ENCODE measurements at regions not wholly inside any gene's neighbourhood (a gene's known extent, or its start where the extent isn't known, plus 50 kb on each side); places are given as distances from the start of the nearest gene placed in this dataset.

DNA sequence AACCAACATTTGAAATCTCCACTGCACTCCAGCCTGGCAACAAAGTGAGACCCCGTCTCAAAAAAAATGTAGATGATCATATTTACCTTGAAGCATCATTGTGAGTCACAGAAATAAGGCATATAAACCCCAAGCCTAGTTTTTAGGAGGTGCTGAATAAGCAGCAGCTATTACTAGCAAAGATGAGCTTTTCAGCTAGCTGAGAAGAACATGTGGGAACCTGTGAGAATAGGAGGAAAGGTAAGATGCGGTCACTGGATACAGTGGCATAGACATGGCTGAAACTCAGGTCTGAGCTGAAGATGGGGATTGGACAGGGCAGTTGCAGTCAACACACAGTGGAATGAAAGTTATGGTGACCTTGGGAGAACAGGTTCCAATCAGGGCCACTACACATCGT, 284.3 kb upstream of the IRAK1BP1 start:
- TF ChIP-seq, protein P1, sequence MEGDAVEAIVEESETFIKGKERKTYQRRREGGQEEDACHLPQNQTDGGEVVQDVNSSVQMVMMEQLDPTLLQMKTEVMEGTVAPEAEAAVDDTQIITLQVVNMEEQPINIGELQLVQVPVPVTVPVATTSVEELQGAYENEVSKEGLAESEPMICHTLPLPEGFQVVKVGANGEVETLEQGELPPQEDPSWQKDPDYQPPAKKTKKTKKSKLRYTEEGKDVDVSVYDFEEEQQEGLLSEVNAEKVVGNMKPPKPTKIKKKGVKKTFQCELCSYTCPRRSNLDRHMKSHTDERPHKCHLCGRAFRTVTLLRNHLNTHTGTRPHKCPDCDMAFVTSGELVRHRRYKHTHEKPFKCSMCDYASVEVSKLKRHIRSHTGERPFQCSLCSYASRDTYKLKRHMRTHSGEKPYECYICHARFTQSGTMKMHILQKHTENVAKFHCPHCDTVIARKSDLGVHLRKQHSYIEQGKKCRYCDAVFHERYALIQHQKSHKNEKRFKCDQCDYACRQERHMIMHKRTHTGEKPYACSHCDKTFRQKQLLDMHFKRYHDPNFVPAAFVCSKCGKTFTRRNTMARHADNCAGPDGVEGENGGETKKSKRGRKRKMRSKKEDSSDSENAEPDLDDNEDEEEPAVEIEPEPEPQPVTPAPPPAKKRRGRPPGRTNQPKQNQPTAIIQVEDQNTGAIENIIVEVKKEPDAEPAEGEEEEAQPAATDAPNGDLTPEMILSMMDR (IDR thresholded peaks at IDR 0.05): no peak
- TF ChIP-seq POLR2A (IDR thresholded peaks at IDR 0.05): no peak
